ENCODE measurements at regions not wholly inside any gene's neighbourhood (a gene's known extent, or its start where the extent isn't known, plus 50 kb on each side); places are given as distances from the start of the nearest gene placed in this dataset.

DNA sequence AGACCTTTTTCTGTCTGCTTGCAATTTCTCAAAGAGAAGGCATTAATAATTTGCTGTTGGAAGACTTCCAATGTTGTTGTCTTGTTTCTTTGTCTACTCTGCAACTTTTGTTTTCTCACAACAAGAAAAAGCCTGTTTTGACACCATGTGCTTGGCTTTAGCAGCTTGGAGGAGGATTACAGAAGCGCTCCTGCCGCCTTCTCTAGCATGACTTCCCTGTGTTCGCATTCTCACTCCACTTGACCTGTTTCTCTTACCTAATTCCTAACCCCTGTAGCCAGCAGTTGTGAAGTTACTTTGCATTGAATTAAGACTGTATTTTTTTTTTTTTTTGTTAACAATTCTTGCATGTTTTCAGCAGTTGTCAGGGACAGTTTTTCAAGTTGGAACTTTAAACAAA, 235.3 kb upstream of the GOLIM4 start:
- TF ChIP-seq, protein P1, sequence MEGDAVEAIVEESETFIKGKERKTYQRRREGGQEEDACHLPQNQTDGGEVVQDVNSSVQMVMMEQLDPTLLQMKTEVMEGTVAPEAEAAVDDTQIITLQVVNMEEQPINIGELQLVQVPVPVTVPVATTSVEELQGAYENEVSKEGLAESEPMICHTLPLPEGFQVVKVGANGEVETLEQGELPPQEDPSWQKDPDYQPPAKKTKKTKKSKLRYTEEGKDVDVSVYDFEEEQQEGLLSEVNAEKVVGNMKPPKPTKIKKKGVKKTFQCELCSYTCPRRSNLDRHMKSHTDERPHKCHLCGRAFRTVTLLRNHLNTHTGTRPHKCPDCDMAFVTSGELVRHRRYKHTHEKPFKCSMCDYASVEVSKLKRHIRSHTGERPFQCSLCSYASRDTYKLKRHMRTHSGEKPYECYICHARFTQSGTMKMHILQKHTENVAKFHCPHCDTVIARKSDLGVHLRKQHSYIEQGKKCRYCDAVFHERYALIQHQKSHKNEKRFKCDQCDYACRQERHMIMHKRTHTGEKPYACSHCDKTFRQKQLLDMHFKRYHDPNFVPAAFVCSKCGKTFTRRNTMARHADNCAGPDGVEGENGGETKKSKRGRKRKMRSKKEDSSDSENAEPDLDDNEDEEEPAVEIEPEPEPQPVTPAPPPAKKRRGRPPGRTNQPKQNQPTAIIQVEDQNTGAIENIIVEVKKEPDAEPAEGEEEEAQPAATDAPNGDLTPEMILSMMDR (IDR thresholded peaks at IDR 0.05): no peak
- Histone ChIP-seq H3K4me3 (no peak overlapping the region), H3K27ac (no peak overlapping the region)
- DNase-seq (ENCODE audit: low spot score): no peak

DNA sequence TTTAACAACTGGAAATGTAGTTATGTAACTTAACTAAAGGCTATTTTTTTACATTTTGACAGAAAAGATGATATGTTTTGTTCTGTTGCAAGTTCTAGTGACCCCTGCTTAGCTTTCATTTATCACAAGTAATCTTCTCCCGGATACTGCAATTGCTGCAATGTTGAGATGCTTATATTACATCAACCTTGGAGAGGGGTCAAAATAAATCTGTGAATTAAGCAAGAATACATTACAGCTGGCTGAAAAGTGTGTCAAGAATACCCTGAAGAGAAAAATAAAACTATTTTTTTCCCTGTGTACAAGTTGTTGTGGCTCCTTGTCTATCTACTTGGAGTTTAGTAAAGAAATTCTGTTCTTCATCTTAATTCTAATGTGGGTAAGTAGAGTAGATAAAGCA, 232.1 kb upstream of the GOLIM4 start:
- TF ChIP-seq, protein P1 (IDR thresholded peaks at IDR 0.05): no peak

DNA sequence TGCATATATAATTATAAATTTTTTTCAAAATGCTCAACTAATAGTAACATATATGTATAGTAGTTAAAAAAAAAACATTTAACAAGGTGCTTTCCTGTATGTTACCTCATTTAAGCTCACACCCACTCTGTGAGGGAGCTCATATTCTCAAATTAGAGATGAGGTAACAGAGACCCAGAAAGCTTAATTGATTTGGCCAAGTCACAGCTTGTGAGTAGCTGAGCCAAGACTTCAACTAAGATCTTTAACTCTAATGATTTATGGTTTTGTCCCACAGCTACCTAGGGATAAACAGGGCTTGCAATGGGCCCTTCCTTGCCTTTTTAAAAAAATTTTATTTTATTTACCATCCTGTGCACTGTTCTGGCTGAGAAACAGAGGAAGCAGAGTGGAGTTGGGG, 230.0 kb upstream of the GOLIM4 start:
- Histone ChIP-seq H3K27ac (no peak overlapping the region), H3K4me3 (no peak overlapping the region)
- TF ChIP-seq, protein P1 (IDR thresholded peaks at IDR 0.05): no peak
- no peak for DNase-seq (ENCODE audit: low spot score)

More for the DNA sequence above, 232.1 kb upstream of the GOLIM4 start:
- H3K27ac ChIP-seq: no peak overlapping the region
- DNase-seq (ENCODE audit: low spot score): no peak
- no peak overlapping the region for H3K4me3 ChIP-seq

DNA sequence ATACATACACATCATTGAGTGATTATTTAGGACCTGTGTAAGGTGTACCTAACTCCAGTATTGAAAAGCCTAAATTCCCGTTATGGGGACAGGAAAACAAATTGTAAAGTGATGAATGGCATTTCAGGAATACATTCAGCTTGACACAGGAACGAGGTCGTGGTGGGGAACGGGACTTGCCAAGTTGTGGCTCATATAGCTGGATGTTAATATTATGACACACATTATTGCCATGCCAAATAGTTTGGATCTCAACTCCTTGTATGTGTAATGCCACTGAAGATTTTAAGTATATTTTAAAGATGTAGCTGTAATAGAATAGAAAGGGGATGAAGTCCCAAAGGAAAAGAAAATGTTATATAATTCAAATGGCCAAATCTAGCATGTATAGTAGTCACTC, 227.2 kb upstream of the GOLIM4 start:
- no peak overlapping the region for H3K4me3 ChIP-seq
- TF ChIP-seq, protein P1 (IDR thresholded peaks at IDR 0.05): no peak
- no peak for DNase-seq (ENCODE audit: low spot score)
- no peak overlapping the region for H3K27ac ChIP-seq

DNA sequence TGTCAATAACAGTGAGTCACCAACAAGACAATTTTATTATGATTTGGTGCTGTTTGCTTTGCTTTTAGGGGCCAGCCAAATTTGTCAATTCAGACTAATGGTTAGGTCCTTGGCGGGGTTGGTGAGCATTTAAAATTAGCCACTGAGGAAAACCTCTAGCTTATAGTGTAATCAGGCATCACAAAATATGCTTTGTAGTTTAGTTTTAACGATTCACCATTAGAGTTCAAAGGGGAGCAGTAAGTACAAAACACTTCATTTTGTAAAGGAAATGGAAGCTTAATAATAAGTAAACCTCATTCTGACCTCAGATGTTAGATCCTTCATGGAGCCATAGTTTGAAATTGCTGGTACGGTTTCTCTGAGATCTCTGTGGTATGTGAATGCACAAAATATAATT, 218.4 kb upstream of the GOLIM4 start:
- Histone ChIP-seq H3K4me3 (no peak overlapping the region), H3K27ac (no peak overlapping the region)
- no peak for DNase-seq (ENCODE audit: low spot score)
- TF ChIP-seq, protein P1 (IDR thresholded peaks at IDR 0.05): no peak

DNA sequence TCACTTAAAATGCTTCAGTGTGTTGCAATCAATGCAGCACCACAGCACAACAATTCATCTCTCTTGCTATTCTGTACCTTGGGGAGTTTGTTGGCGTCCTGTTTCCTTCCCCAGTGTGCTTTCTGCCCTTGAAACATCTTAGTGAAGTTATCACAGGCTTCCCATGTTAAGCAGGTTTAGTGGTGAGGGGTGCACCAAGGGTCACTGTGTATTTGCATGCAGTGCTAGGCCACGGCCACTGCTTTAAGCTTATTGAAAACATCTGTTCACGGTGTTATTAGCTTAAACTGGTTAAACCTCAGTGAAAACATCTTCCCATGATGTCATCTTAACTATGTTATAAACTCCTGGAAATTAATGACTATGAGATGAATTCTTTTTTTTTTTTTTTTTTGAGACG, 217.3 kb upstream of the GOLIM4 start:
- TF ChIP-seq, protein P1 (IDR thresholded peaks at IDR 0.05): no peak
- DNase-seq (ENCODE audit: low spot score): no peak
- H3K4me3 ChIP-seq: no peak overlapping the region
- no peak overlapping the region for H3K27ac ChIP-seq

DNA sequence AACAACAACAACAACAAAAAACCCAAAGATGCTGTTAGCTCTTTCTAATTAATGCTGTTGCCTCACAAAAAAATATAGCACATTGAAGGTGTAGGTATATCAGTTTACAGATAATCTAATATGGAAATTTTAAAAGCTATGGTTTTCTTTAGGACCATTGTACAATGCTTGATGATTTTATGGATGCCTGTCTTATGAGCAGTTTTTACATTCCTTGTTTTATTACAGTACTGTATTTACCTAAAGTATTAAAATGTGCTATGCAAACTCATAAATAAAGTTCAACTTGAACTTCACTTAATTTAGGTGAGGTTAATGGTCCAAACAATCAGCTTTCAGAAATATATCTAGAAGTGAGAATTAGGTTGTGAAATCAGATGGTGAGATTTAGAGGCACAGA, 212.2 kb upstream of the GOLIM4 start:
- DNase-seq (ENCODE audit: low spot score): no peak
- H3K27ac ChIP-seq: no peak overlapping the region
- TF ChIP-seq, protein P1 (IDR thresholded peaks at IDR 0.05): no peak
- H3K4me3 ChIP-seq: no peak overlapping the region

Measured in coronary artery (tissue), 2 donors.